ENCODE measurements at regions not wholly inside any gene's neighbourhood (a gene's known extent, or its start where the extent isn't known, plus 50 kb on each side); places are given as distances from the start of the nearest gene placed in this dataset.

- no peak for TF ChIP-seq CTCF (IDR thresholded peaks at IDR 0.05; ENCODE audit: insufficient read depth in 1 of 2, low read depth in 1 of 2, low read length in 1 of 2, severe bottlenecking in 1 of 2, unreplicated experiment in 1 of 2)
- ChIA-PET CTCF (no interaction called here), POLR2A (no interaction called here)
- Histone ChIP-seq H3K4me1 (no peaks in the 10 kb centered on the region), H3K36me3 (ENCODE audit: control insufficient read depth, insufficient read depth, low read length) (no peaks in the 10 kb centered on the region), H3K27me3 (replicated peaks; ENCODE audit: control insufficient read depth, insufficient read depth, low read length) (no peaks in the 10 kb centered on the region), H3K4me3 (ENCODE audit: low read depth, low read length) (no peak overlapping the region), H3K9me3 (no peaks in the 10 kb centered on the region)
- DNase-seq = no peak
- Mint-ChIP-seq H3K4me3 (ENCODE audit: unreplicated experiment) (no peak overlapping the region), H3K27ac (ENCODE audit: unreplicated experiment) (no peak overlapping the region), H3K36me3 (ENCODE audit: insufficient read depth, unreplicated experiment) (no peaks in the 10 kb centered on the region), H3K4me1 (ENCODE audit: low read depth, unreplicated experiment) (peaks cover 8% of the 10 kb centered on the region), H3K27me3 (ENCODE audit: insufficient read depth, unreplicated experiment) (no peaks in the 10 kb centered on the region), H3K9me3 (ENCODE audit: unreplicated experiment) (no peaks in the 10 kb centered on the region)
- no TSS peak for BruUV-seq (replicated peaks)
- intact Hi-C loops (cut with micrococcal nuclease; ENCODE audit: unreplicated experiment) = no loop called here
These were observed 98.4 kb upstream of the C9orf72 start for GRCh38 chr9:27671636-27672035.

- BruUV-seq (replicated peaks) = no TSS peak
- Histone ChIP-seq H3K4me3 (ENCODE audit: low read depth, low read length) (no peak overlapping the region), H3K4me1 (no peaks in the 10 kb centered on the region), H3K27me3 (replicated peaks; ENCODE audit: control insufficient read depth, insufficient read depth, low read length) (no peaks in the 10 kb centered on the region), H3K9me3 (no peaks in the 10 kb centered on the region), H3K36me3 (ENCODE audit: control insufficient read depth, insufficient read depth, low read length) (no peaks in the 10 kb centered on the region)
- no peaks in the 10 kb centered on the region for H3K9me3 Mint-ChIP-seq (ENCODE audit: unreplicated experiment)
- intact Hi-C loops (cut with micrococcal nuclease; ENCODE audit: unreplicated experiment) = no loop called here
- H3K27me3 Mint-ChIP-seq (ENCODE audit: insufficient read depth, unreplicated experiment) = no peaks in the 10 kb centered on the region
- H3K36me3 Mint-ChIP-seq (ENCODE audit: insufficient read depth, unreplicated experiment) = no peaks in the 10 kb centered on the region
- CTCF ChIA-PET = no interaction called here
- no peak overlapping the region for H3K4me3 Mint-ChIP-seq (ENCODE audit: unreplicated experiment)
- TF ChIP-seq CTCF (IDR thresholded peaks at IDR 0.05; ENCODE audit: insufficient read depth in 1 of 2, low read depth in 1 of 2, low read length in 1 of 2, severe bottlenecking in 1 of 2, unreplicated experiment in 1 of 2) = no peak
- no peak for DNase-seq
- no peak overlapping the region for H3K27ac Mint-ChIP-seq (ENCODE audit: unreplicated experiment)
- H3K4me1 Mint-ChIP-seq (ENCODE audit: low read depth, unreplicated experiment) = peaks cover 8% of the 10 kb centered on the region
- POLR2A ChIA-PET = no interaction called here
These were observed 99.4 kb upstream of the C9orf72 start for GRCh38 chr9:27672718-27673117.

- no TSS peak for BruUV-seq (replicated peaks)
- H3K27ac Mint-ChIP-seq (ENCODE audit: unreplicated experiment) = no peak overlapping the region
- no peak overlapping the region for H3K4me3 Mint-ChIP-seq (ENCODE audit: unreplicated experiment)
- DNase-seq = no peak
- ChIA-PET CTCF (no interaction called here), POLR2A (no interaction called here)
- H3K4me1 Mint-ChIP-seq (ENCODE audit: low read depth, unreplicated experiment) = peaks cover 8% of the 10 kb centered on the region
- no peaks in the 10 kb centered on the region for H3K9me3 Mint-ChIP-seq (ENCODE audit: unreplicated experiment)
- Histone ChIP-seq H3K4me3 (ENCODE audit: low read depth, low read length) (no peak overlapping the region), H3K9me3 (no peaks in the 10 kb centered on the region), H3K4me1 (no peaks in the 10 kb centered on the region), H3K36me3 (ENCODE audit: control insufficient read depth, insufficient read depth, low read length) (no peaks in the 10 kb centered on the region), H3K27me3 (replicated peaks; ENCODE audit: control insufficient read depth, insufficient read depth, low read length) (no peaks in the 10 kb centered on the region)
- H3K27me3 Mint-ChIP-seq (ENCODE audit: insufficient read depth, unreplicated experiment) = no peaks in the 10 kb centered on the region
- TF ChIP-seq CTCF (IDR thresholded peaks at IDR 0.05; ENCODE audit: insufficient read depth in 1 of 2, low read depth in 1 of 2, low read length in 1 of 2, severe bottlenecking in 1 of 2, unreplicated experiment in 1 of 2) = no peak
- intact Hi-C loops (cut with micrococcal nuclease; ENCODE audit: unreplicated experiment) = no loop called here
- H3K36me3 Mint-ChIP-seq (ENCODE audit: insufficient read depth, unreplicated experiment) = no peaks in the 10 kb centered on the region
These were observed 100.4 kb upstream of the C9orf72 start for GRCh38 chr9:27673641-27674040.
